ENCODE measurements at regions not wholly inside any gene's neighbourhood (a gene's known extent, or its start where the extent isn't known, plus 50 kb on each side); places are given as distances from the start of the nearest gene placed in this dataset.

GRCh38 chr3:117625174-117625573 is 915.6 kb downstream of the TUSC7 start:
- in situ Hi-C loops (cut with HindIII; ENCODE audit: low sequenced_read_pairs), result no loop called here
- no peak for DNase-seq (ENCODE audit: low spot score)

DNA sequence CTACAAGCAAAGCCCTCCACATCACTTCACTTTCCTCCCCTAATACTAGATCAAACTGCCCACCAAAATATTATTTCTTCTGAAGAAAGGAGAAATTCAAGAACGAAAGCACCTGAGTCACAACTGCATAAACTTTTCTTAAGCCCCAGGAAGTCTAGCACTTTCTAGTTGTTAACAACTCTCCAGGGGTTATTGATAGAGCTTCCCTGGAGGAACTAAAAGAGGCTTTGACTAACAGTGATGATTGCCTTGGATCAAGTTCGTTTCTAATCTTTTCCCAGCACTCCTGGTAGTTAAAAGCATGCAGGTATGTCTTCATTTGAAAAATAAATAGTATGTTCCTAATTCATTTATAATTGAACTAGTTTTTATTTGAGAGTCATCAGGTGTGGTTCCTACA is 917.0 kb downstream of the TUSC7 start:
- no peak for DNase-seq (ENCODE audit: low spot score)

GRCh38 chr3:117628823-117629291 is 919.3 kb downstream of the TUSC7 start:
- in situ Hi-C loops (cut with HindIII; ENCODE audit: low sequenced_read_pairs), result no loop called here
- peak; percentile 3 for DNase-seq (ENCODE audit: low spot score)

More for the DNA sequence above, 917.0 kb downstream of the TUSC7 start:
- in situ Hi-C loops (cut with HindIII; ENCODE audit: low sequenced_read_pairs), result no loop called here

DNA sequence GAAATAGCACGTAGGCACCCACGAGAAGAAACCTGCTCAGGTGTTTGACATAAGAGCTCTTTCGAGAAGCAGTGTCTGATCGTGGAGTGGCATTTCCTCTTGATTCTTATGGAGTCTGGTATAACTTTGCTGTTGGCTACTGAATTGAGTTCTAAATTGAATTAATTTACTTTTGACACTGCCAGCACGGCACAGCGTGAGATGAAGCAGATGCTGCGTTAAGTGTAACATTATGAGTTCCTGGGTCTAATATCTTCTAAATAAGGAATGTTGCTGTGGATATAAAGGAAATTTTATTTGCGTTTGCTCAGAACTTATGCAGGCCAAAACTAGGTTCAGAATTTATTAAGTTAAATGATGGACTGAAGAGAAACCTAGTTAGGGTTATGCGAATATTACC is 919.9 kb downstream of the TUSC7 start:
- no peak for DNase-seq (ENCODE audit: low spot score)
- in situ Hi-C loops (cut with HindIII; ENCODE audit: low sequenced_read_pairs), result no loop called here

GRCh38 chr3:117630469-117630868 is 920.9 kb downstream of the TUSC7 start:
- in situ Hi-C loops (cut with HindIII; ENCODE audit: low sequenced_read_pairs), result no loop called here
- DNase-seq (ENCODE audit: low spot score), result no peak

DNA sequence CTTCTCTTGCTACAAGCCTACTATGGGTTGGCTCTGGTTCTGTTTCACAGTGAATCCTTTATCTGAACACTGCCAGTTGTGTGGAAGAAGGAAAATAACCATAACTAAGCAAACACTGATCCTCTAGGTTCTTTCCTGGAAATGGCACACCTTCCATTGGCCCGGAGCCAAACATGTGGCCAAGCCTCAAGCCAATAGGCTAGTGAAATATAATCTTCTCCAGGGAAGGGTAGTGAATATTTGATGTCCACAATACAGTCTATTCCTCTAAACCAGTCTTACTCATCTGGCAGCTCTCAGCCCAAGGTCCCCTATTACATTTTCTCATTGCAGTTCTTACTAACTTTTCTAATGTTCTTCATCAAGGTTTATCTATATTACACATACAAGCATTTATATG is 921.3 kb downstream of the TUSC7 start:
- DNase-seq (ENCODE audit: low spot score), result no peak
- in situ Hi-C loops (cut with HindIII; ENCODE audit: low sequenced_read_pairs), result no loop called here

GRCh38 chr3:117631781-117632180 is 922.2 kb downstream of the TUSC7 start:
- DNase-seq (ENCODE audit: low spot score), result no peak
- in situ Hi-C loops (cut with HindIII; ENCODE audit: low sequenced_read_pairs), result no loop called here

- in situ Hi-C loops (cut with HindIII; ENCODE audit: low sequenced_read_pairs), result no loop called here
- no peak for DNase-seq (ENCODE audit: low spot score)
These were observed 922.6 kb downstream of the TUSC7 start for GRCh38 chr3:117632191-117632590.

DNA sequence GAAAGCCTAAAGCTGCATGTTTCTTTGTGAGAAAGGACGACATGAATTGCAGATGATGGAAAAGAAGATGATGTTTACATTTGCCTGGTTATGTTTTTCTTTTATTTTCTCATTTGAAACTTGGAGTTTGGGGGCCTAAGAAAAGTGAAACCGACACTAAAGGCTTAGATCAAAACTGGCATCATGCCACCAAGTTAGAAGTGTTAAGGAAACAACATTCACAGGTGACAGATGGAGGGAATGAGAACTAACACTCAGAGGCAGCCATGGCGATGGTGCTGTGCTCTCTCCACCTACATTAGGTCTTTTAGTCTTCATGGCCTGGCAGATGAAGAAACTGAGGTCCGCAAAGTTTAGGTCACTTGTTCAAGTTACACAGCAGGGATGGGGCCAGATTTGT is 923.6 kb downstream of the TUSC7 start:
- DNase-seq (ENCODE audit: low spot score), result no peak

GRCh38 chr3:117637666-117638065 is 928.1 kb downstream of the TUSC7 start:
- in situ Hi-C loops (cut with HindIII; ENCODE audit: low sequenced_read_pairs), result no loop called here
- no peak for DNase-seq (ENCODE audit: low spot score)

More for the DNA sequence above, 923.6 kb downstream of the TUSC7 start:
- in situ Hi-C loops (cut with HindIII; ENCODE audit: low sequenced_read_pairs), result no loop called here

GRCh38 chr3:117644203-117644602 is 934.6 kb downstream of the TUSC7 start:
- in situ Hi-C loops (cut with HindIII; ENCODE audit: low sequenced_read_pairs), result no loop called here
- no peak for DNase-seq (ENCODE audit: low spot score)

DNA sequence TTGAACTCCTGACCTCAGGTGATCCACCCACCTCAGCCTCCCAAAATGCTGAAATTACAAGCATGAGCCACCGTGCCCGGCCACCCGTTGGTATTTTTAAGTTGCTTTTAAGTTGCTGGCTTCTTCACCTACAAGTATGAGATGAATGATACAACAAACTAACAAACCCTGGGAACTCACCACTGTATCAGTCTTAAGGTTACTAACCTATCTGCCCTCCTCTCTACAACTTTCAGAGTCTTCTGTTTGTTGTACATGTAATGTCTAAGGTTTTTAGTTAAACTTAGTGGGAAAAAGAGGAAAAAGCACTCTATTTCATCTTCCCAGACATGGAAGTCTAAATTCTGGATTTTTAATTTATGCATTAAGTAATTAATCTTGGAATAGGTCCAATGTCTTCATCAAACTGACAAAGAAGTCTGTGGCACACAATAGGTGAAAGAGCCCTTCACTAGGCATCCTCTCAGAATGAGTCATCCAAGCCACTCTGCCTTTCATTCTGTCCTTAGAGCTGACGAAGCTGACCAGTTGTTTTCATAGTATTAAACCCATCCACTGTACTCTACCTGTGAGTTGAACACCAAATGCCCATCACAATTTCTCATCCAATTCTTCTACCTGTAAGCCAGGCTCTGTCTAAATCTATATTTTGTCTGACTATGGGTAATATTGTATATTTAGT is 936.1 kb downstream of the TUSC7 start:
- in situ Hi-C loops (cut with HindIII; ENCODE audit: low sequenced_read_pairs), result no loop called here

DNA sequence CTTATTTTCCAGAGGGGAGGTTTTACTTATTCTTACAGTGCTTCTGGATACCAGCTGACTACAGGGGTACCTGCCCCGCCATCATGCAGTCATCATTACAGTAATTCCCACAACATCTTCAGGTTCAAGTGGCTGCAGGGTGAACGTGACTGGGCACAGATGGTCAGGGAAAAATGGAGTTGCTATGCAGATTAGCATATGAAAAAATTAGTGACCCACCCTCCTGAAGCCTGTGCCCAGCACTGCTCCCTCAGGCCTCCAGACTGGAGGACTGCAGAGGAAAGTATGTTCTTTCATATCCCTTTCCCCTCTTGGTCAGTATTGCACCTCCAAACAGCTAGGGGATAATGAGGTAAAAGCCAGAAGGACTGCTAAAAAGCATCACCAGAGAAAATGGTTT is 937.9 kb downstream of the TUSC7 start:
- DNase-seq (ENCODE audit: low spot score), result no peak
- in situ Hi-C loops (cut with HindIII; ENCODE audit: low sequenced_read_pairs), result no loop called here

More for the DNA sequence above, 936.1 kb downstream of the TUSC7 start:
- DNase-seq (ENCODE audit: low spot score), result no peak

GRCh38 chr3:117651246-117651645 is 941.7 kb downstream of the TUSC7 start:
- no peak for DNase-seq (ENCODE audit: low spot score)
- in situ Hi-C loops (cut with HindIII; ENCODE audit: low sequenced_read_pairs), result no loop called here

DNA sequence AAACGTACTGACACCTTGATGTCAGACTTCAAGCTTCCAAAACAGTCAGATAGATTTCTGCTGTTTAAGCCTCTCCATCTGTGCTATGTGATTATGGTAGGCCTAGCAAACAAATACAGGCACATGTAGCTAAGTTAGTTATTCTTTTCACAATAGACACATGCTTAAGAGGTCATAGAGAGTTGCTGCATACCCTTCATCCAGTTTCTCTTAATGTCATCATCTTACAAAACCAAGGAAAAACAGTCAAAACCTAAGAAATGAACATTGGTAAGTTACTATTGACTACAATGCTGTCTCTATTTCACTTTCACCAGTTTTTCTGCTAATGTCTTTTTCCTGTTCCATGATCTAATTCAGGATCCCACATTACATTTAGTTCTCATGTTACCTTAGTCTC is 946.8 kb downstream of the TUSC7 start:
- no peak for DNase-seq (ENCODE audit: low spot score)
- in situ Hi-C loops (cut with HindIII; ENCODE audit: low sequenced_read_pairs), result no loop called here

GRCh38 chr3:117657278-117657677 is 947.7 kb downstream of the TUSC7 start:
- no peak for DNase-seq (ENCODE audit: low spot score)
- in situ Hi-C loops (cut with HindIII; ENCODE audit: low sequenced_read_pairs), result no loop called here

DNA sequence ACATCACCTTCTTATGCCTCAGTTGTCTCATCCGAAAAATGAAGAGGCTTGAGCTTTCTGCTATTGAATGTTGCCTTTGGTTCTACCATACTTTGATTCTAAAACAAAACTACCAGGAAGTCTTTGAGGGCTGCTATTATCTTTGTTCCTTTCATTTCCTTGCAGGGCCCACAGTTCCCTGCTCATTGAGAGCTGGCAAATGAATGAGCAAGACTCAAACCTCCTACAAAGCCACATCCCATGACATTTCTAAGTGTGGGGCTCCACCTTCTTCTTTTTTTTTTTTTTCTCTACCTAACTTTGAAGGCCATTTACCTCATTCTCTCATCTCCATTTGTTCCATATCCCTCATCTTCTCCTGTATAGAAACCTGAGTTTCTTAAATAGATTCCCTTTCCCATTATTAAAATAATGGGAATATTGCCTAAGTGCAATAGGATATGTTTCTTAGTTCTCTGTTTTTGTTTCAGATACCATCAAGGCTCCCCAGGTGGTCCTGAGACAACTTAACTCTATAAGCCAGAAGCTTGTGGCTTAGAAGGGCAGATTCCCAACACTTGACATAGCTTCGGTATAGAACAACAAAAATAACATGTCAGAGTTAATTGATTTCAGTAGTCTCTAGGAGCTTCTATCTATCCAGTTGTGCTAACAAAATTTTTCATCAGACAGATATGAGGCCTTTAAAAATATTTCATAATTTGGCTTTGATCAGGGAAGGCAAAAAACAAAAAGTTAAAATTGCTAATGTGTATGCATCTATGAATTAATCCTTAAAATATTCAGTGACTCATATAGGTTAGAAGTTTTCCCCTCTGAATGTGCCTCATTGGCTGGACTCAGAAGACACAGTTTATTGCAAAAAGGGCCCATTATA is 951.6 kb downstream of the TUSC7 start:
- in situ Hi-C loops (cut with HindIII; ENCODE audit: low sequenced_read_pairs), result no loop called here
- no peak for DNase-seq (ENCODE audit: low spot score)

DNA sequence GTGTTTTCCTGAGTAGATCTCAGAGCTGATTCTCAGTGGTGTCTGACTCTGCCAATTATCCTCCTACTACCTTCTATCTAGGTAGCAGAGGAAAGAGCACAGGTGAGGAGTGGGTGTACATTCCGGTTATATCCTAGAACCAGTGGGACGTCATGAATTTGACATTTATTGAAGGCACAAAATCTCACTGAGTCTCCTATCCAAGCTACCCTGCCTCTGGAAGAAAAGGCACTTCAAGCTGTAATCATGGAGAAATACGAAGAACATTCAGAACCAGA is 952.2 kb downstream of the TUSC7 start:
- DNase-seq (ENCODE audit: low spot score), result no peak
- in situ Hi-C loops (cut with HindIII; ENCODE audit: low sequenced_read_pairs), result no loop called here

DNA sequence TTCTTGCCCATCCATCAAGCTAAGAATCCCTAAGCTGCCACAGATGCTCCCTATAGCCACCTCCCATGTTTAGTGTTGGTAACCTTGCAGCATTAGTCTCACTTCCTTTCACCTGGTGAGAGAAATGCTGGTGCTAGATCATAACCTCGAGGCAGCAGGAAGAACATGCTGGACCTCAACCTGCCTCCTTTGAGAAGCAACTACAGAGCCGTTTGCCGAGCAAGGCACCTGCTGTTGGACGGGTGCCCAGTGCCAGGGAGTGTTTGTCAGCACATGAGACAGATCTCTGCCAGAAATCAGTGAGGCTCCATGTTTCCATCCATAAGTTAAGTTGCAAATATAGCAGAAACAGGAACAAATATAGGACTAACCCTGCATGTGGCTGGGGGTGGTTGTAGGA is 955.7 kb downstream of the TUSC7 start:
- peak; percentile 49 for DNase-seq (ENCODE audit: low spot score)
- in situ Hi-C loops (cut with HindIII; ENCODE audit: low sequenced_read_pairs), result no loop called here

DNA sequence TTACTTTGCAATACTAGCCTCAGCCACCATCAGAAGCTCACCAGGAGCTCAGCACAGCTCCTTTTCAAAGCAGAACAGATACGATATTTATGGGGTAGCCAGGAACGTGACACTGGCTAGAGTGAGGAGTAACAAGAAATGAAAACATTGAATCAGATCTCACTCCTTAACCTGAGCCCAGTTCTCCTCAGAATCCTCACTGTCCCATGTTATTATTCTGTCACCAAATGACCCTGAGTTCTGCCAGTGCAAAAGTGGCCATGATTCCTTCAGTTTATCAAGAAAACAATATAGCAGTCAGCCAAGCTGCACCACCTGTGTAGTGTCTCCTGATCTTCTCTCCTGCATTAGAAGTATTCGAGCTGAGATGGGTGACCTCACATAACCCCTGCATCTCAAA is 956.7 kb downstream of the TUSC7 start:
- DNase-seq (ENCODE audit: low spot score), result no peak
- in situ Hi-C loops (cut with HindIII; ENCODE audit: low sequenced_read_pairs), result no loop called here

GRCh38 chr3:117666812-117667211 is 957.2 kb downstream of the TUSC7 start:
- in situ Hi-C loops (cut with HindIII; ENCODE audit: low sequenced_read_pairs), result no loop called here
- no peak for DNase-seq (ENCODE audit: low spot score)

Measured in G401 (cell line).